ENCODE measurements at regions not wholly inside any gene's neighbourhood (a gene's known extent, or its start where the extent isn't known, plus 50 kb on each side); places are given as distances from the start of the nearest gene placed in this dataset.

GRCh38 chrX:127129510-127129909 lies 310.0 kb downstream of the PRR32 start:
- no peaks in the 10 kb centered on the region for H3K4me1 ChIP-seq (replicated peaks; ENCODE audit: insufficient read depth)
- DNase-seq, result no peak
- ChIA-PET POLR2A (ENCODE audit: unreplicated experiment) (no interaction called here), CTCF (no interaction called here)
- no peaks in the 10 kb centered on the region for H4K20me1 ChIP-seq (ENCODE audit: insufficient read depth)
- H3K27me3 ChIP-seq (ENCODE audit: insufficient read depth, low read depth), result no peaks in the 10 kb centered on the region
- no peak overlapping the region for H2AFZ ChIP-seq
- H3K4me2 ChIP-seq, result no peak overlapping the region
- intact Hi-C loops (cut with micrococcal nuclease; ENCODE audit: unreplicated experiment), result no loop called here
- H3K36me3 ChIP-seq (ENCODE audit: low read depth), result no peaks in the 10 kb centered on the region
- no peaks in the 10 kb centered on the region for H3K9me2 ChIP-seq (ENCODE audit: insufficient read depth)
- H3K79me2 ChIP-seq (ENCODE audit: low read depth), result no peaks in the 10 kb centered on the region
- BruUV-seq (replicated peaks), result no TSS peak
- H3F3A ChIP-seq (ENCODE audit: insufficient read depth, low read depth), result no peaks in the 10 kb centered on the region
- H3K4me3 ChIP-seq, result no peak overlapping the region
- no peaks in the 10 kb centered on the region for H3K9me3 ChIP-seq (ENCODE audit: insufficient read depth, low read depth)
- TF ChIP-seq EZH2 (IDR thresholded peaks at IDR 0.05; ENCODE audit: low read depth) (no peak), CTCF (conservative IDR thresholded peaks at IDR 0.05) (no peak)
- no peak overlapping the region for H3K27ac ChIP-seq

GRCh38 chrX:127138218-127138617 lies 318.7 kb downstream of the PRR32 start:
- no peaks in the 10 kb centered on the region for H3K9me2 ChIP-seq (ENCODE audit: insufficient read depth)
- TF ChIP-seq EZH2 (IDR thresholded peaks at IDR 0.05; ENCODE audit: low read depth) (no peak), CTCF (conservative IDR thresholded peaks at IDR 0.05) (no peak)
- H3K4me1 ChIP-seq (replicated peaks; ENCODE audit: insufficient read depth), result no peaks in the 10 kb centered on the region
- H3K4me2 ChIP-seq, result no peak overlapping the region
- DNase-seq, result no peak
- H3K9me3 ChIP-seq (ENCODE audit: insufficient read depth, low read depth), result no peaks in the 10 kb centered on the region
- no peak overlapping the region for H3K27ac ChIP-seq
- intact Hi-C loops (cut with micrococcal nuclease; ENCODE audit: unreplicated experiment), result no loop called here
- no TSS peak for BruUV-seq (replicated peaks)
- no peaks in the 10 kb centered on the region for H3K27me3 ChIP-seq (ENCODE audit: insufficient read depth, low read depth)
- H2AFZ ChIP-seq, result no peak overlapping the region
- POLR2A ChIA-PET (ENCODE audit: unreplicated experiment), result no interaction called here
- H3K79me2 ChIP-seq (ENCODE audit: low read depth), result no peaks in the 10 kb centered on the region
- H3F3A ChIP-seq (ENCODE audit: insufficient read depth, low read depth), result no peaks in the 10 kb centered on the region
- no peaks in the 10 kb centered on the region for H4K20me1 ChIP-seq (ENCODE audit: insufficient read depth)
- H3K36me3 ChIP-seq (ENCODE audit: low read depth), result no peaks in the 10 kb centered on the region
- H3K4me3 ChIP-seq, result no peak overlapping the region
- CTCF ChIA-PET, result no interaction called here

DNA sequence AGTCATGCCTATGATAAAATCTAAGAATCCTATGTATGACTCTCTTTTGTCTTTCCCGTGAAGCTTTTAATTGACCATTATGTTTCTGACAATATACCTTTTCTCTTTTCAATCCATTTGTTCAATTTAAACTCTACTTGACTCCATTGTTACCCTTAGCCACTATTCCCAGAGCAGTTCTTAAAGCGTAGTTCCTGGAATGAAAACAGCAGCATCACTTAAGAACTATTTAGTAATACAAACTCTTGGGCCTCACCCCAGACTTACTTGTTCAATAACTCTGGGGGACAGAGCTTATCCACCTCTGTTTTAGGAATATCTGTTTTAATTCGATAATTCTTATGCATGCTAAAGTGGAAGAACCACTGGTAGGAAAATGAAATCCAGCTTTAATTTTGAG lies 358.4 kb downstream of the PRR32 start:
- no peaks in the 10 kb centered on the region for H3F3A ChIP-seq (ENCODE audit: insufficient read depth, low read depth)
- POLR2A ChIA-PET (ENCODE audit: unreplicated experiment), result no interaction called here
- DNase-seq, result no peak
- no peaks in the 10 kb centered on the region; the same call in 1 of the 2 replicates for H4K20me1 ChIP-seq (ENCODE audit: insufficient read depth)
- H3K4me3 ChIP-seq, result no peak overlapping the region
- CTCF ChIA-PET, result no interaction called here
- H3K79me2 ChIP-seq (ENCODE audit: low read depth), result no peaks in the 10 kb centered on the region
- H3K36me3 ChIP-seq (ENCODE audit: low read depth), result no peaks in the 10 kb centered on the region
- no peak overlapping the region for H2AFZ ChIP-seq
- H3K4me1 ChIP-seq (replicated peaks; ENCODE audit: insufficient read depth), result no peaks in the 10 kb centered on the region
- H3K4me2 ChIP-seq, result no peak overlapping the region
- no peaks in the 10 kb centered on the region for H3K27me3 ChIP-seq (ENCODE audit: insufficient read depth, low read depth)
- H3K9me2 ChIP-seq (ENCODE audit: insufficient read depth), result no peaks in the 10 kb centered on the region
- no peaks in the 10 kb centered on the region for H3K9me3 ChIP-seq (ENCODE audit: insufficient read depth, low read depth)
- H3K27ac ChIP-seq, result no peak overlapping the region
- intact Hi-C loops (cut with micrococcal nuclease; ENCODE audit: unreplicated experiment), result no loop called here
- no TSS peak for BruUV-seq (replicated peaks)
- TF ChIP-seq CTCF (conservative IDR thresholded peaks at IDR 0.05) (no peak), EZH2 (IDR thresholded peaks at IDR 0.05; ENCODE audit: low read depth) (no peak)
